Ramos (cell line): ENCODE measurements at regions not wholly inside any gene's neighbourhood (a gene's known extent, or its start where the extent isn't known, plus 50 kb on each side); places are given as distances from the start of the nearest gene placed in this dataset.
"Not testable (repeated sequence)": the region's sequence is repeated elsewhere in the genome, so short reads cannot be mapped to it uniquely, and the experiment has no call there.

Experiments used
- in situ Hi-C: fragments of 300-500 bp; cut with MboI; formaldehyde crosslinking; loops from one replicate; pipeline ENCODE4 v1.14.3; 2022; ENCODE audit warnings: low sequenced_read_pairs; ENCODE audit not compliant: unreplicated experiment

DNA sequence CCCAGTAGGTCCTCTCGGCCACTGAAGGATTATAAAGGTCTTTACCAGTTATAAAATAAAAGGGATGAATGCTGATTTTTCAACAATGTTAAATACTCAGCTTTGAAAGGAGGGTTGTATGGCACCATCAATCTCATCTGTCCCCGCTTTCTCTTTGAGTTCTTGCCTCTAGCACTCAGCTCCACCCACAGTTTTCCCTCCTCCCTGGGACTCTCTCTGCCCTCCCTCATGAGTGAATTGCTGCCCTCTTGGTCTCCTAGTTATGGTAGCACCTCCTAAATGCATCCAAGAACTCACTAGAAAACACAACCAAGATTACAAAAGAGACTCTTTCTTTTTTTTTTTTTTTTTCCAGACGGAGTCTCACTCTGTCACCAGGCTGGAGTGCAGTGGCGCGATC is 91.0 kb downstream of the TEX35 start:
- in situ Hi-C loops, result no loop called here

DNA sequence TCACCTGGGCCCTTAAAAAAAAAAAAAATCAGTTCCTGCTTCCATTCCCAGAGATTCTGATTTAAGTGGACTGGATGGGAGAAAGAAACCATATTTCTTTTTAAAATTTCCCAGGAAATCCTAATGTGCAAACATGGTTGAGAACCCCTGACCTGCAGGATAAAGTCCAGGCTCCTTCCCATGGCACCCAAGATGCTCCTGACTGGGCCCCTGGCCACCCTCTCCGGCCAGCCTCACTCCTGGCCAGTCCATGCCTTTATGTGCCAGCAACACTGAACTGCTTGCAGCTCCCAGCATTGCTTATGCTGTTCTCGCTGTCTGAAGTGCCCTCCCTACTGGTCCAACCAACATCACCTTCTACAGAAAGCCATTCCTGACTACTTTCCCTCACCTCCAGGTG is 93.9 kb downstream of the TEX35 start:
- in situ Hi-C loops, result no loop called here

DNA sequence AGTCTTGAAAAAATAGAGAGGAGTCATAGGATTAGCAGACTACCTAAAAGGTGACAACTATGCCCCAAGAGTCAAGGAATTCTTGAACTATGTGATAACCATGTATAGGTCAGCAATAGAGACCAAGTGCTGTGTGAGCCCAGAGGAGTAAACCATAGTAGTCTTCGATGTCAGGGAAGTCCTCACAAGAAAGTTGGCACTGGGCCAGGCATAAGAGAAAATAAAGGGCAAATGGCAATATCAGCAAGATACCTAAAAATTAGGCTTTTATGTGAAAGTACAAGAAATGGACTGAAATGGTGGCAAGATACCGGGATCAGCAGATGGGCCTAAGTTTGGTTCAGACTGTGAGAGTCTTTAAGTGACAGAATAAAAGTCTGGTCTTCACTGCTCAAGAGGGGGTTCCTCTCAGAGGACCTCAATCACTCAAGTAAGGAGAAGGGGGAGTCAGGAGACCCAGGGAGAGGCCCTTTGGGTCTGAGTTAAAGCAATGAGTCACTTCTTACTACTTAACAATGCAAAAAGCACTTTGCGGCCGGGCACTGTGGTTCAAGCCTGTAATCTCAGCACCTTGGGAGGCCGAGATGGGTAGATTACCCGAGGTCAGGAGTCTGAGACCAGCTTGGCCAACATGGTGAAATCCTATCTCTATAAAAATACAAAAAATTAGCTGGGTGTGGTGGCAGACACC is 95.0 kb downstream of the TEX35 start:
- in situ Hi-C loops, result no loop called here

DNA sequence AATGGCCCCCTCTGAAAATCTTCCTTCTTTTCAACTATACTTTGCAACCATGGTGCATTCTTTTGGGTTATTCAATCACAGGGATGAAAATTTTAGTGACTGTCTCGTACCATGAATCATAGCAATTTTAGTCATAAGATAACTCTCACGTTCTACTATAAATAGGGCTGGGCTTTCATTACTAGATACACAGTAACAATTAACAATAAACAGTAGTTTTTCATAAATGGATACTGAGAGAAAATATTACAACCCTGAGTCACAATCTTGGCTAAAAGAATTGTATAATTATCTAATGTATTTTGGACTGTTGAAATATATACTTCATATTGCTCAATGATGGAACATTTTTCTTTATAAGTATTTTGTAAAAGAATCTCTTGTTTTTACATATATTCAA is 96.1 kb downstream of the TEX35 start:
- in situ Hi-C loops, result no loop called here

DNA sequence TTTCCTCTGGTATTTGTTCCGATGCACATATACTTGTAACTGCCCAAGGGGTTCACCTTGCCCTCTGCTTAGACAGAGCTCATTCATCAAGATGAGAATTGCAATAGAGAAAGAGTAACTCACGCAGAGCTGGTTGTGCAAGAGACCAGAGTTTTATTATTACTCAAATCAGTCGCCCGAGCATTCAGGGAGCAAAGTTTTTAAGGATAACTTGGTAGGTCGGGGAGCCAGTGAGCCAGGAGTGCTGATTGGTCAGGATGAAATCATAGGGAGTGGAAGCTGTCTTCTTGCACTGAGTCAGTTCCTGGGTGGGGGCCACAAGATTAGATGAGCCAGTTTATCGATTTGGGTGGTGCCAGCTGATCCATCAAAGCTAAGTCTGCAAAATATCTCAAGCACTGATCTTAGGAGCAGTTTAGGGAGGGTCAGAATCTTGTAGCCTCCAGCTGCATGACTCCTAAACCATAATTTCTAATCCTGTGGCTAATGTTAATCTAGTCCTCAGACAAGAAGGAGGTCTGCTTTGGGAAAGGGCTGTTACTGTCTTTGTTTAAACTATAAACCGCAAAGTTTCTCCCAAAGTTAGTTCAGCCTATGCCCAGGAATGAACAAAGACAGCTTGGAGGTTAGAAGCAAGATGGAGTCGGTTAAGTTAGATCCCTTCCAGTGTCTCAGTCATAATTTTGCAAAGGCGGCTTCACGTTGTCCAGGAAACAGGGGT is 97.9 kb downstream of the TEX35 start:
- in situ Hi-C loops, result not testable (repeated sequence)

DNA sequence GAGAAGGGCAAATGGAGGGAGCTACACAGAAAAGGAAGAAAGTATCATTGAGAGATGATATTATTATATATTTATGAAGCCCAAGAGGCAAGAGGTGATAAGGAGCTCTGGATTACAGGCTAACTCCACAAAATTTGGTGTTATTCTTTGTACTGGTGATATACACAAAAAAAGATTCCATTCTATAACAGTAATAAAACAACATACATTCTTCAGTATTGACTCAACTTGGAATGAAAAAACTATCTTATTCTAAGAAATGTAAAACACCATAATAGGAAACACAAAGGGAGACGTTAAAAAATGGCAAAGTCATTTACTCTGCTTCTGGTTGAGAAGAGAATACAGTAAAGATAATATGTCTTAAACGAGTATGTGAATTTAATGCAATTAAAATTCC is 99.4 kb downstream of the TEX35 start:
- in situ Hi-C loops, result no loop called here

DNA sequence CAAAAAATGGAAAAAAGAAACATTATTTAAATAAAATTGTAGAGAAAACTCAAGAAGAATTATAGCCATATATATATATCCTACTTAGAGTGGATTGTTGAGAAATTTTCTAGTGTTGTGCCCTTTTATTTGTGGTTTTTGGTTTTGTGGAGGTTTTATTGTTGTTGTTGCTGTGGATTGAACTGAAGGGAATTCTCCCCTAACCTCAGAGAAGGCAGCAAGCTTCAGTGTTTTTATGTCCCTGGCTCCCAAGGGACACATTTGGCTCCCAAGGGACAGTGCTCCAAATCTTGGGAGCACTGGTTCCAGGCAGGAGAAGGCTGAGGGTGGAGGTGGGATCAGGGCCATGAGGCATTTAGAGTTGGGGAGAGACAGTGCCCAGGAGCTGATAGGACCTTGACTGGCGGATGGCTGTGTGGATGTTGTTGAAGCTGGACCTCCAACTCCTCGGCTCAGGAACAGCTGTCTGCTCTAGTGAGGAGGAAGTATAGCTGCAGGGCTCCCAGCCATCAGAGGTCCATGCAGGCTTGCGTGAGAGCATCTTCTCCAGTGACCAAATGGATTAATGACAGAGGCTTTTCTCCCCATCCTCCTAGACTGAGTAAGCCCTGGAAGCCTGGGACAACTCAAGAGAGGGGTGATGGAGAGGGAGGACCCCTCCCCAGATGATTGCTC is 100.5 kb downstream of the TEX35 start:
- in situ Hi-C loops, result no loop called here

DNA sequence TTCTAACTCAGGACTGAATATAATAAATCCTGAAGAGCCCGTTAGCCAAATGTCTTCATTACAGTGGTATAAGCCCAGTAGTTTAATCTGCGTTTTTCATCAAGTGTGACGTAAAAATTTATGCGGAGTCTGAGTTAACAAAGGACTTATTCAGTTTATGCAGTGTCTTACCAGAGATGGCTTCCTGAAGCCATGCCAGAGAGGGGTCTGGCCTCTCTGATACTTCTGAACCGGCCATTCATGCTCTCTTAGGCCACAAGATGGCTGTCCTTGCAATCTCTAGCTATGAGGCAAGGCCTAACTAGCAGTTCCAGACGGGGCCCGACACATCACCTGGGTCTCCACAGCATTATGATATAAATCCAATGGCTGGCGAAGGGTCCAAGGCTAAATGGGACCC is 101.4 kb downstream of the TEX35 start:
- in situ Hi-C loops, result no loop called here

DNA sequence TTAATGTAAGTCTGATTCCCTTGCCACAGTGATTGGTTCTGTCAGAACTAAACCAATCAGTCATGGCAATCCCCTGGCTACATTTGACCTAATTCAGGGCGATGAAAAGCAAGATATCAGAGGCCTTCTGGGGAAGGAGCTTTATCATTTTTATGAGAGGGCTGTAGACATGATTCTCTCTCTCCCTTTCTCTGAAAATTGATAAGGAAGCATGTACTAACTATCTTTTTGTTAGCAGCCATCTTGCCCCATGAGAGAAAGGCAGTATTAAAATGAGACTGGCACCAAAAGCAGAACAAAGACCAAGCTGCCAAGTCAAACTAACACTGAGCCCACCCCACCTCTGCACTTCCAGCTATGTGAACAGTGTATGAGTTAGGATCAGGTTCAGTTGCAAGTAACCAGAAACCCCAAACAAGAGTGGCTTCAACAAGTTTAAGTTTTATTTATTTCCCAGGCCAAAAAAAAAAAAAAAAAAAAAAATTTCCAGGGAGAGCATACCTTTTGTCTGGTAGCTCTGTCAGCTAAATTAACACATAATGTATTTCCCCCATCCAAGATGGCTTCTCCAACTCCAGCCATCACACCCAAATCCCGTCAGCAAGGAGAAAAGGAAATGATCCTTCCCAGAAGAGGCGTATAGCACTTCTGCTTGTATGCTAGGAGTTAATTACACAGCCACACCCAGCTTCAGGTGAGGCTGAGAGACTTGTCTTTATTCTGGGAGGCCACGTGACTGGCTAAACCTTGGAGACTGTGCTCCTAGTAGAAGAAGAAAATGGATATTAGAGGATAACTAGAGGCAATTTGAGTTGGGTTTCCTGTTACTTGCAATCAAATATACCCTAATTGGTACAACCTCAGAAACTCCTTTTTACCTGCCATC is 105.8 kb upstream of the RALGPS2 start:
- in situ Hi-C loops, result no loop called here

DNA sequence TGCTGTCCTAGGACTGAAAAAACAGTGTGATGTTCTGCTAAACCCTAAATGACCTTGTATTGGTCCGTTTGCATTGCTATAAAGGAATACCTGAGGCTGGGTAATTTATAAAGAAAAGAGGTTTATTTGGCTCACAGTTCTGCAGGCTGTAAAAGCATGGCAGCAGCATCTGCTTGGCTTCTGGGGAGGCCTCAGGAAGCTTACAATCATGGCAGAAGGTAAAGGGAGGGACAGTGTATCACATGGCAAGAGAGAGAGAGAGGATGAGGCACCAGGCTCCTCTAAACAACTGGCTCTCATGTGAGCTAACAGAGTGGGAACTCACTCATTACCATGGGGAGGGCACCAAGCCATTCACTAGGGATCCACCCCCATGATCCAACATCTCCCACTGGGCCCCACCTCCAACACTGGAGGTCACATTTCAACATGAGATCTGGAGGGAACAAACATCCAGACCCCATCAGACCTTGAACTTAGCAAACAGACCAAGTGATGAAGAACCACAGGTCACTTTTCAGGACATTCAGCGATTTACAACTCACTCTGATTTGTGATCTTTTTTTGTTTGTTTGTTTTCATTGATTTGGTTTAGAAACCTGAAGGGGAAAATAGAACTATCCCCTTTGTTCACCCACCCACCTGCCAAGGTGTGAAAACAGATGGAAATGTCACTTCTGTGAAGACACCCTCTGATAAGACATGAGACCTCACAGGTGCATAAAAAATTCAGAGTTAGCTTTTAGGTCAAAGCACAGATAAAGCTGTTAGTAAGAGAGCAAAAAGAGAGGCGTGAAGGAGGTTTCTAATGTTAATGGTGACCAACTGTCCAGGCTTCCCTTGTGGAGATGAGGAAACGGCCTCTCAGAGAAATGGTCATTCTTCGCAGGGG is 104.2 kb upstream of the RALGPS2 start:
- in situ Hi-C loops, result no loop called here

DNA sequence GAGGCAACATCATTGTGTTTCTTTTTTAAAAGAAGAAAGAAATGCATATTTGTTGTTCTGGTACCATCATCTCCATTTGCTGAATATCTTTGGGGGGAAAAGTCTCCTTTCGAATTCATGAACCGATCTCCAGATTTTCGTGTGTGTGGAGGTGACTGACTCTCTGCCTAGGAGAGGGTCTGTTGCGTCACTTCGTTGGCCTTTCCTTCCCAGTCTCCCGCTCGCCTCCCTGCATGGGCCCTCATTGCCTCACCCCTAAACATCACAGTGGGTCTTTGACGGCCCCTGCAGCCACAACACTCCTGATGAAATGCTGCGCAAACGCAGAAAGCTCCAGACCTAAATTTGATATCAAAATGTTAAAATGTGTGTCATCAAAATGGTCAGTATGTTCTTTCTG is 103.2 kb upstream of the RALGPS2 start:
- in situ Hi-C loops, result no loop called here

DNA sequence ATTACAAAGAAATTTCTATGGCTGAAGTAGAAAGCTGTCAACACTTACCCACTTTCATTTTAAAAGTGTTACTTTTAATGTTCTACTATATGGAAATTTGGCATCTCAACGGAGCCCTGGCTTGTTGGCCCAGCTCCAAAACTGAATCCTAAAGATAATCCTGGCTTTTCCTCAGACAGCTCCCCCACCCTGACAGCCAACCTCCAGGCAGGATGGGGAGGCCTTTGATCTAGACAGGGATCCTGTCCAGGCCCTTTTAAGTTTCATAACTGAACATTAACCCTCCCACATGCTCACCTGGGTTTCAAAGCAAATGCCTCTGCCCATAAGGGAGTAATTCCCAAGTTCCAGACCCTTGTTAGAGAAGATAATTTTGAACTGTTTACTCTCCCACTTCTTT is 99.3 kb upstream of the RALGPS2 start:
- in situ Hi-C loops, result no loop called here

DNA sequence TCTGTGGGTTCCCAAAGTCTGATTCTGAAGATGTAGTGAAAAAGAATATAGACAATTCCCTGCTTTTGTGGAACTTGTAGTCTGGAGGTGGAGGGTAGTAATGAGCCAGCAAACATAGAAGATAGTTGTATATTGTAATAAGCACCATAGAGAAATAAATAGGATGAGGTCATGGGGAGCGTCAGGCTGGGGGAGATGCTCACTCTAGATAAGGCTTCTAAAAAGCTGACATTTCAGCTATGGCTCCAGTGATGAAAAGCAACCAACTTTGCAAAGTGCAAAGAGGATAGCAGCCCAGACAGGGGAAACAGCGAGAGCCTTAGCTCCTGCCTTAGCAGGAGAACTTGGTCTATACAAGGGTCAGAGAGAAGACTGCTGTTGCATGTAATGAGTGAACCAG is 98.0 kb upstream of the RALGPS2 start:
- in situ Hi-C loops, result no loop called here

DNA sequence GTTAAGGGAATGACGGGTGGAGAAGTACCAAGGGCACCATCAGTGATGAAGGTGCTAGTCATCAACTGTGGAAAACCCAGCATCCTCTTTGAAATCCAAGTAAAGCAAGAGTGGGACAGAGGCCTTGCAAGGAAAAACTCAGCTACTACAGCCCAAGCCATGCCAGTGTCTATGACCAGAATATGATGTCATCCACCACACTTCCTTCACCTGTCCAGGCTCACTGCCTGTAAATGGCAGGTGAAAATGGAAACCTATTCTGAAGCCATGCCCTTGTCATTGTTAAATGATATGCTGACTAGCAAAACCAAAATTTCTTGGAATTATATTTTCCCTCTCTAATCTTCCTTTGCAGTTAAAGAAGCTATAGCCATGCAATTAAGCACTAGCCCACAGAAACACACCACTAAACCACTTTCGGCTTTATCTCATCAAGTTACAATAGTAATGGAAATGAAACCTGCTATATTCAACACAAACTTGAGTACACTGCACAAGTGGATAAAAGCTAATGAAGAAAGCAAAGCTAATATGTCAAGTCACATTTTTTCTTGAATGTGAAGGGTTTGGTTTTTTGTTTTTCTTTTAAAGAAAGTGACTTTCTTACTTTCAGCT is 96.3 kb upstream of the RALGPS2 start:
- in situ Hi-C loops, result no loop called here

DNA sequence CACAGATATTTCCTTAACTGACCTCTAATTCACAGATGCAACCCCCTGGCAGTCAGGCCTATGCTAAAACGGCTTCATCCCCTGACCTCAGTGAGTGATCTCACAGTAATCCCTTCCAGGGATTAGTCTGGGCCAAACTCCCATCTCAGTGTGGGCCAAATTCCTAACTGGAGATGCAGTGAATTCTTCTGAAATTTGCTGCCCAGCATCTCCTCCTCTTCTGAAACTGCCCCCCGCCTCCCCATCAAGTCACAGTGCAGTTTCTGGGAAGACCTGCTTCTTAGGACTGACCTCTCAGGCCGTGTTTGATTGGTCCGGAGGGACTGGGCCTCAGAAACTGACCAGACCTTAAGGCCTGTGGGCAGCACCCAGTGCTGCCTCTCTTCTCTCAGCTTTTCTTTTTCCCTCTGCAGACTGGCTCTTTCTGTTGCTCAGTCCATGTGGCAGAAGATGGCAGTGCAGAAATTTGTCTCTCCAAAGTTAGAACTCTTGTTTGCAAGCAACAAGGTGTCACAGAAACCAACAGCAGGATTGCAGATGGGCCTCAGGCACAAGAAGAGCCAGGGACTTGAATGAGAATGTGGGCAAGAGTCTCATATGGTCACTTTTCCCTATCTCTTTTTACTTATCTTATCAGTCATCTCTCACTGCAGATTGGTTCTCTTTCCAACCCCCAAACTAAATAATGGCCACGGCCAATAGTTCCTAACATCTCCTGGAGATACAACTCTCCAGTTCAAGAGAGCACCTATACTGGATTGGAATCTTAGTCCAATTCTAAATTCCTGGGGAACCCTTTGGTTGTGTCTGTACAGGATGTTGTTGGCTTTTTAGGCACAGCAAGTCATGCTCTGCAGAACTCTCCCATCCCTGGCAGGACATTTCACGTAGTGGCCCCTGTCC is 95.5 kb upstream of the RALGPS2 start:
- in situ Hi-C loops, result no loop called here

DNA sequence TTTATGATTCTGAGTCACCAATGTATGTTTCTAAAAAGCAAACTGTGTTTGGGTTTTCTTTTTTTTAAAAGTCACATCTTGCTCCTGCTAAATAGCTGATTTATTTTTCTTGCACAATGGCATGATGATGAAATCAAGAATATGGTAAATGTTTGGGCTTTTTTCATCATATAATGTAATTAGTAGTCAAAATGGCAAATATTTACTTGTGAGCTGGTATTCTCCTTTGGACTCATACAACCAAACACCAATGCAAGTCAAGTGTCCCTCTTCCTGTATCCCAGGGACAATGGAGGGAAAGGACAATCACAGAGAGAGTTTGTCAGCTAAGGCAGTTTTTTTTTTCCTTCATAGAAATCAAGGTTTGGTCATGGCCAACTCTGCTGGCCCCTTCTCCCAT is 94.6 kb upstream of the RALGPS2 start:
- in situ Hi-C loops, result no loop called here

DNA sequence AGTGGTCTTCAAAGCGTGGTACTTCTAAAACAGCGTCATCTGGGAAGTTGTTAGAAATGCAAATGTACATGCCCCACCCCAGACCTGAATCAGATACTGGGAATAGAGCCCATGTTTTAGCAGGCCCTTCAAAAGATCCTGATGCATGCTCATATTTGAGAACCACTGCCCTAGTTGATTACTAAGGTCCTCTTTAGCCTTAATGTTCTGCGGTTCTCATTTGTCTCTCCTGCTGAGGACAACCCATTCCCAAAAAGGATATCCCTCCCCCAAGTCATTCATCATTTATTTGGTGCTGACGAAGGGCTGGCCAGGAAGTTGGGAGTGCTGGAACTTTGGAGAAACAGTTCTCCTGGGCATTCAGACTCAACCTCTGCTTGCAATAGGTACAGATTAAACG is 92.4 kb upstream of the RALGPS2 start:
- in situ Hi-C loops, result no loop called here

DNA sequence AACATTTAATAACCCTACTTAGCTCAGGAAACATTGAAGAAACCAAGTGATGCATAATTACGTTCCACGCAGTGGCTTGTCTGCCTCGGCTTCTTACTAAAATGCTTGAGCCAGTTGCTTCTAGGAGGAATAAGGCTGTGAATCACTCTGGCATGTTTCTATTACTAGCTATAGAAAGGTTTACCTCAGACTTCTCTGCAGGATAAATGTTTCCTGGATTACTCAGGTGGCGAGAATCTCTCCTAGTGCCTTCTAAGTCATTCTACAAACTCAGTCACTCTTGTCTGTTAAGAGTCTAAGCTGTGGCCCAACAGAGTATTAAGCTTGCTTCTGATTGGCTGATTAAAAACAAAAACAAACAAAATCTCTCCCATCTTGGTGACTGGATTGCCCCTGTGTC is 92.0 kb upstream of the RALGPS2 start:
- in situ Hi-C loops, result no loop called here
